ENCODE measurements at regions not wholly inside any gene's neighbourhood (a gene's known extent, or its start where the extent isn't known, plus 50 kb on each side); places are given as distances from the start of the nearest gene placed in this dataset.

DNA sequence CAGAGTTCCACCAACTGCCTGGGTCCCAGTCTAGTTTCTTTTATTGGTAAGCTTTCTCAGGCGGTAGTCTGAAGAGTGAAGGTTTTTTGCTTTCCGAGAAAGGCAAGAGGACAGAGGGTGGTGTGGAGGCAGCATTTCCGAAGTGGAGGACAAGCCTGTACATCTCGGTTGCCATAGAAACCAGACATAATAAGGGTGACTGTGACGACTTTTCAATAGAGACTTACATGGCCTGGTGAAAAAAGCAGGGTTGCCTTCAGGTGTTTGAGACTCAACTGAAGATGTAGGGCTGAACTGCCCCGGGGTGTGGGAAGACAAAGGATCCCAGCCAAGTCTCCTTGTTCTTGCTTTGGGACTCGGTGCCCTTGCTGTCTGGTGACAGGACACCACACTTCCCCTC lies 53.6 kb upstream of the RAB40AL start:
- Histone ChIP-seq H3K27ac (no peak overlapping the region), H3K36me3 (no peaks in the 10 kb centered on the region), H3K9me3 (no peaks in the 10 kb centered on the region), H3K4me3 (no peak overlapping the region), H3K4me1 (ENCODE audit: insufficient read depth) (no peaks in the 10 kb centered on the region), H3K27me3 (no peaks in the 10 kb centered on the region)
- no peak for DNase-seq
- TF ChIP-seq POLR2A (IDR thresholded peaks at IDR 0.05): no peak
- TF ChIP-seq CTCF (IDR thresholded peaks at IDR 0.05): no peak
- no peak for TF ChIP-seq EP300 (IDR thresholded peaks at IDR 0.05)
- intact Hi-C loops (cut with DNase I): no loop called here
- 69 to 76% (median 75%) methylated on average over 7 of the region's 7 CpGs for WGBS, 3 donors

All from ovary (tissue), 7 donors.